Kidney glomerular epithelial cell (primary cell): ENCODE measurements at regions not wholly inside any gene's neighbourhood (a gene's known extent, or its start where the extent isn't known, plus 50 kb on each side); places are given as distances from the start of the nearest gene placed in this dataset.

Experiments used
- DNase-seq: peaks from one replicate; lab custom pipeline; 2025; lab: John Stamatoyannopoulos, UW

- no peak for DNase-seq
These were observed 69.2 kb upstream of the PLS3 start for GRCh38 chrX:115491766-115492165.

GRCh38 chrX:115493015-115493414 lies 68.0 kb upstream of the PLS3 start:
- DNase-seq, result no peak

- no peak for DNase-seq
These were observed 66.8 kb upstream of the PLS3 start for GRCh38 chrX:115494161-115494560.

- no peak for DNase-seq
These were observed 61.7 kb upstream of the PLS3 start for GRCh38 chrX:115499112-115499805.

GRCh38 chrX:115503099-115503498 lies 57.9 kb upstream of the PLS3 start:
- DNase-seq, result no peak

GRCh38 chrX:115504167-115504566 lies 56.8 kb upstream of the PLS3 start:
- DNase-seq, result no peak
